GM12892 (cell line): ENCODE measurements at regions not wholly inside any gene's neighbourhood (a gene's known extent, or its start where the extent isn't known, plus 50 kb on each side); places are given as distances from the start of the nearest gene placed in this dataset.

Source experiments
- POLR2A ChIP-seq: IDR thresholded peaks from 2 replicates; pipeline ENCODE4 v1.6.1; 2011; ENCODE audit warnings: low read depth, low read length, control low read depth
- POLR2AphosphoS5 ChIP-seq: IDR thresholded peaks from 2 replicates; pipeline ENCODE4 v1.6.1; 2011; ENCODE audit warnings: low read depth, low read length, control low read depth

DNA sequence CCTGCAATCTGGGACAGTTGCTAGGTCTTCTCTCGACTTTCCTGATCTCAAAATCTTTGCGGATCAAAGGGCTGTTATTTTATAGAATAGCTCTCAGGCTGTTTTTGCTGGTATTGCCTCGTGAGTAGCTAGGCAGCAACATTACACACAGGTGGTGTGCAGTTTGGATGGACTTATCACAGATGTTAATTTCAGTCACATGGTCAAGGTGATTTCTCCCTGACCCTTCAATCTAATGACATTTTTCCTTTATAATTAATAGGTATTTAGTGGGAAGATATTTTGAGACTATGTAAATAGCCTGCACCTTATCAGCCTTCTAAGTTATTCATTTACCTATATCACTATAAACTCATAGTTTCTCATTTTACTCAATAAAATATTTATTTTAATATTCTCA is 309.6 kb upstream of the PRKCQ start:
- no peak for TF ChIP-seq POLR2A
- no peak for TF ChIP-seq POLR2AphosphoS5
